Stomach (tissue), 8 donors: ENCODE measurements at regions not wholly inside any gene's neighbourhood (a gene's known extent, or its start where the extent isn't known, plus 50 kb on each side); places are given as distances from the start of the nearest gene placed in this dataset.

Experiments used
- DNase-seq, 2 donors: peaks; one replicate each; pipeline versions ENCODE4 v3.0.0 to v3.0.0-alpha.2; 2013 to 2019
- H3K27ac ChIP-seq, 5 donors: fragments of 200-600 bp in 4 of 5; sonication (generic) in 4 of 5; one replicate each; pipeline ENCODE4 v1.5.1; 2013 to 2019; ENCODE audit warnings: mild to moderate bottlenecking in 1 of 5, moderate library complexity in 1 of 5
- H3K27me3 ChIP-seq, 3 donors: fragments of 200-600 bp; sonication (generic); one replicate each; pipeline ENCODE4 v1.5.1; 2017 to 2019; ENCODE audit warnings: mixed run types in 1 of 3
- H3K36me3 ChIP-seq, 4 donors: fragments of 200-600 bp; sonication (generic); 1 replicate in 3 of 4; 2 replicates in 1 of 4; pipeline ENCODE4 v1.5.1; 2016 to 2019
- H3K4me1 ChIP-seq, 4 donors: fragments of 200-600 bp; sonication (generic); one replicate each; pipeline ENCODE4 v1.5.1; 2016 to 2019
- H3K4me3 ChIP-seq, 4 donors: fragments of 200-600 bp; sonication (generic) in 3 of 4; one replicate each; pipeline ENCODE4 v1.5.1; 2016 to 2019; ENCODE audit warnings: mild to moderate bottlenecking in 1 of 4
- H3K9me3 ChIP-seq, 4 donors: fragments of 200-600 bp; sonication (generic); one replicate each; pipeline ENCODE4 v1.5.1; 2016 to 2019
- CTCF ChIP-seq, 7 experiments: fragments of 450-650 bp in 4 of 7; fragments of 200-600 bp in 3 of 7; sonication (generic) in 3 of 7; IDR thresholded peaks; one replicate each; pipeline ENCODE4 v1.5.1; 2016 to 2019; ENCODE audit warnings: antibody characterized with exemption in 7 of 7, control low read depth in 2 of 7, mild to moderate bottlenecking in 1 of 7
- EP300 ChIP-seq: sonication (generic); formaldehyde crosslinking; IDR thresholded peaks from one replicate; pipeline ENCODE4 v1.6.1; 2017; ENCODE audit warnings: antibody characterized with exemption
- POLR2A ChIP-seq, 4 donors: fragments of 450-650 bp; IDR thresholded peaks; one replicate each; pipeline ENCODE4 v1.6.1; 2016; ENCODE audit warnings: antibody characterized with exemption in 4 of 4, control low read depth in 2 of 4, mild to moderate bottlenecking in 1 of 4, moderate library complexity in 1 of 4
- POLR2AphosphoS5 ChIP-seq, 3 donors: sonication (generic); formaldehyde crosslinking; IDR thresholded peaks; one replicate each; pipeline ENCODE4 v1.6.1; 2016; ENCODE audit warnings: antibody characterized with exemption in 3 of 3
- WGBS, 5 donors: extraction: QIAGEN DNeasy Blood & Tissue Kit in 3 of 5; methylation state at CpG; one replicate each; pipeline versions ENCODE4 v1.1.5 to v1.1.7; 2013 to 2018; 5-methylcytosine and 5-hydroxymethylcytosine counted together
- intact Hi-C: fragments of 100-400 bp; cut with DNase I; formaldehyde crosslinking; loops from one replicate; pipeline ENCODE4 v1.15.1; 2023; ENCODE audit warnings: low total_unique reads
- donor health status: healthy with polysubstance abuse.
- donor health status: Bipolar disorder and iron deficiency.
- donor health status: healthy.

DNA sequence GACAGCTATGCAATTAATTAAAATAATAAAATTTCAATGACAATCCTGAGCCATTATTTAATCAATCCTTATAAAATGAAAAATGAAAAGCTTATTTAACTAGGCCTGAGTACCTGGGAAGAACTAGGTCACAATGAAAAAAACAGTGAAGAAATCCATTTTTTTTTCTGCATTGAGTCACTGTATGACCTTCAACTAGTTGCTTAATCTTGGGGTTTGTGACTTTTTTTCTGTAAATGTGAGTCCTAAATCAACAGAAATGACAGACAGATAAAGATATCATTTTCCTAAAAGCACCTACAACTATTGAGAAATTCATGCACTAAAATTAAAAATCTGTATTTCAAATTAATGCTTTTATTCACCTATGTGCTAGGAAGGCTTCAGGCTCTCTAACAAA lies 96.8 kb downstream of the TMEM26 start:
- Histone ChIP-seq H3K36me3 (no peaks in the 10 kb centered on the region), H3K27me3 (no peaks in the 10 kb centered on the region), H3K4me1 (no peaks in the 10 kb centered on the region), H3K9me3 (no peaks in the 10 kb centered on the region), H3K4me3 (no peak overlapping the region), H3K27ac (no peak overlapping the region)
- TF ChIP-seq CTCF (IDR thresholded peaks at IDR 0.05) (no peak), POLR2A (IDR thresholded peaks at IDR 0.05) (no peak), EP300 (no peak), POLR2AphosphoS5 (IDR thresholded peaks at IDR 0.05) (no peak)
- DNase-seq = no peak
- intact Hi-C loops = no loop called here

DNA sequence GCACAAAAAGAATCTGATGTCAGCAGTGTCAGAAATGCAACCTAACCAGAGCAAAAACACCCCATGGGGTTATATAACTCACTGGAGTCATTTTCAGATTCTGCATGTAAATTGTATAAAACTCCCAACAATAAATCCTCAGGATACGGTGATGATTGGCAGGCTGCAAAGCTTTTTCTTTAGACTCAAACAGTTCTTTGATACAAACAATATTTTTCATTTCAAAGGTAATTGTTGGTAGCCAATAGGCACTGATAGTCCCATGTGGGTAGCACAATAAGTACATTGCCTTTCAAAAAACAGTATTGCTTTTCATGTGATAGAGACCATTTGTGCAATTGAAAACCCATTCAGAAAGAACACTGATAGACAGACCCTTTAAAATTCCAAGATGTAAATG lies 98.0 kb downstream of the TMEM26 start:
- 76 to 88% (median 78%) methylated on average over 1 of the region's 1 CpG for WGBS, 5 donors
- intact Hi-C loops = no loop called here

GRCh38 chr10:61354401-61354975 lies 98.7 kb downstream of the TMEM26 start:
- TF ChIP-seq EP300 (no peak), CTCF (IDR thresholded peaks at IDR 0.05) (no peak), POLR2A (IDR thresholded peaks at IDR 0.05) (no peak), POLR2AphosphoS5 (IDR thresholded peaks at IDR 0.05) (no peak)
- intact Hi-C loops = no loop called here
- Histone ChIP-seq H3K36me3 (no peaks in the 10 kb centered on the region), H3K4me3 (no peak overlapping the region), H3K4me1 (peaks cover 0 to 5% (median 2%) of the 10 kb centered on the region in 4 donors), H3K9me3 (no peaks in the 10 kb centered on the region), H3K27me3 (no peaks in the 10 kb centered on the region), H3K27ac (no peak overlapping the region)
- 68 to 80% (median 71%) methylated on average over 2 of the region's 2 CpGs for WGBS, 5 donors
- no peak for DNase-seq

More for the DNA sequence above, 98.0 kb downstream of the TMEM26 start:
- Histone ChIP-seq H3K9me3 (no peaks in the 10 kb centered on the region), H3K36me3 (no peaks in the 10 kb centered on the region), H3K4me1 (peaks cover 0 to 5% (median 2%) of the 10 kb centered on the region in 4 donors), H3K27me3 (no peaks in the 10 kb centered on the region), H3K27ac (no peak overlapping the region), H3K4me3 (no peak overlapping the region)
- TF ChIP-seq POLR2A (IDR thresholded peaks at IDR 0.05) (no peak), POLR2AphosphoS5 (IDR thresholded peaks at IDR 0.05) (no peak), EP300 (no peak), CTCF (IDR thresholded peaks at IDR 0.05) (no peak)
- DNase-seq = no peak

DNA sequence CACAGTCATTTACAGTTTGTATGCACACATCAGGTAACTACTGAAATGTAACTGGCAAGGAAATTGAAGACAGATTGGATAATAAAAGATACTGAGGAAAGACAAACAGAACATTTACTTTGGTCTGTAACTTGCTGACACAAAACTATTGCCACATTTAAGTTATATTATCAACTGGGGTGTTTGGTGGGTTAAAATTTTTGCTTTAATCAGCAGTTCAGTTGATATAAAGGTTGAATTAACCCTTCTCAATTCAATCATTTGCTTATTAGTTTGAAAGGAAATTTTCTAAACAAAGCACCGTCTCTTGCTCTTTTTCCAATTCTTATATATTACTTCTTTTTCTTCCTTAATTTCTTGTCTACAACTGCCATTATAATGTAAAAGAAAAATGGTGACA lies 102.4 kb downstream of the TMEM26 start:
- no peak for DNase-seq
- H3K27me3 ChIP-seq = no peaks in the 10 kb centered on the region
- 38 to 75% (median 53%) methylated on average over 1 of the region's 1 CpG for WGBS, 5 donors
- H3K27ac ChIP-seq = no peak overlapping the region
- TF ChIP-seq POLR2A (IDR thresholded peaks at IDR 0.05) (no peak), POLR2AphosphoS5 (IDR thresholded peaks at IDR 0.05) (no peak), EP300 (no peak), CTCF (IDR thresholded peaks at IDR 0.05) (no peak)
- H3K9me3 ChIP-seq = no peaks in the 10 kb centered on the region
- intact Hi-C loops = no loop called here
- H3K36me3 ChIP-seq = no peaks in the 10 kb centered on the region
- peaks cover 0 to 5% (median 2%) of the 10 kb centered on the region in 4 donors for H3K4me1 ChIP-seq
- H3K4me3 ChIP-seq = no peak overlapping the region
